T-helper 2 cell treated with Interferon-gamma antibody and Interleukin-4, amounts not matched to agents 100 ng/mL and 5 ng/mL, for 36 hours (primary cell): ENCODE measurements at regions not wholly inside any gene's neighbourhood (a gene's known extent, or its start where the extent isn't known, plus 50 kb on each side); places are given as distances from the start of the nearest gene placed in this dataset.
"Not testable (repeated sequence)": the region's sequence is repeated elsewhere in the genome, so short reads cannot be mapped to it uniquely, and the experiment has no call there.

Experiments
- intact Hi-C: fragments of 100-400 bp; cut with micrococcal nuclease; formaldehyde crosslinking; loops from one replicate; pipeline ENCODE4 v1.15.1; 2023

- intact Hi-C loops, result no loop called here
Measured at GRCh38 chr16:65819136-65819898, 547.2 kb upstream of the CDH5 start.

GRCh38 chr16:65817799-65818198 lies 548.7 kb upstream of the CDH5 start:
- intact Hi-C loops, result no loop called here

- intact Hi-C loops, result no loop called here
Measured at GRCh38 chr16:65817066-65817465, 549.4 kb upstream of the CDH5 start.

- intact Hi-C loops, result no loop called here
Measured at GRCh38 chr16:65816556-65816955, 549.9 kb upstream of the CDH5 start.

GRCh38 chr16:65815707-65816106 lies 550.8 kb upstream of the CDH5 start:
- intact Hi-C loops, result no loop called here

GRCh38 chr16:65813879-65814278 lies 552.6 kb upstream of the CDH5 start:
- intact Hi-C loops, result not testable (repeated sequence)

- intact Hi-C loops, result no loop called here
Measured at GRCh38 chr16:65809627-65810026, 556.9 kb upstream of the CDH5 start.

DNA sequence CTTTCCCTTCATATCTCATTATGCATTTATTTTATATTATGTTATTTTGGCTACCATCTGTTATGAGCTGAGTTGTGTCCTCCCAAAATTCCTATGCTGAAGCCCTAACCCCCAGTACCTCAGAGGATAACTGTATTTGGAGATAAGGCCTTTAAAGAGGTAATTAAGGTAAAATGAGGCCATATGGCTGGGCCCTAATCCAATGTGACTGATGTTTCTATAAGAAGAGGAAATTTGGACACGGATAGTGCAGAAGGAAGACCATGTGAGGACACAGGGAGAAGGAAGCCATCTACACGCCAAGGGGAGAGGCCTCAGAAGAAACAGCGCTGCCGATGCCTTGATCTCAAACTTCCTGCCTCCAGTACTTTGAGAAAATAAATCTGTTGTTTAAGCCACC lies 557.7 kb upstream of the CDH5 start:
- intact Hi-C loops, result no loop called here

- intact Hi-C loops, result no loop called here
Measured at GRCh38 chr16:65807858-65808257, 558.6 kb upstream of the CDH5 start.

GRCh38 chr16:65805704-65806103 lies 560.8 kb upstream of the CDH5 start:
- intact Hi-C loops, result not testable (repeated sequence)

GRCh38 chr16:65796481-65796880 lies 570.0 kb upstream of the CDH5 start:
- intact Hi-C loops, result no loop called here

GRCh38 chr16:65794973-65795372 lies 571.5 kb upstream of the CDH5 start:
- intact Hi-C loops, result no loop called here

DNA sequence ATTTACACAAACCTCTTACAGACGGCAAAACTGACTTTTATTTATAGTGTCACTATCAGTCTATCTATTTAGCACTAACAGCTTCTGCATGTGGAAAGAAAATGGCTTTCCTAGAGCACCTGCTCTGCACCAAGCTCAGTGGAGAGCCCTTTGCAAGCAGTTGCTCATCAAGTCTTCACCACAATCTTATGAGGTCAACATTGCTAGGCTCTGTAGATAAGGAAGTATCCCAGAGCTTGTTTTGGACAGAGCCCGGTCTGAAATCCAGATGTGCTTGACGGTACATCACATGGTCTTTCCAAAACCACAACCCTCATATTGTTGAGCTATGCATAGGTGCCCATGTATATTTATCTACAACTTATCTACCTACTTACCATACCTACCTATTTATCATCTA lies 572.7 kb upstream of the CDH5 start:
- intact Hi-C loops, result no loop called here

DNA sequence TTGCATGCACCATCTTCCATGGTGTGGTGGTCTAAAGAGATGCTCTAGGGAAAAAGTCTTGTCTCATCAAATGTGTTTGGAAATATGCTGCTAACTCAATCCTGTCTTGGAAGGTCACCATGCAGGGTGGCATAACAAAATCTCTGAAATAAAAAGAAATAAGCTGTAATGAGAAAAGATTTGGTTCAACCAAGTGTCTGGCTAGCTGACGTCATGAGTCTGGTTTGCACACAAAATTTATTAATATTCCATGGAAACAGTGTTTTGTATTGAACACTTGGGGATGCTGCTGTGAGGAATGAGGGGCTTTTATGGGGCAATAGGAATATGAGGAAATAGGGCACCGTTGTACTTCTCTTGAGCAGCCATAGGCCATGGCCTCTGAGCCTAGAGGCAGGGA lies 575.7 kb upstream of the CDH5 start:
- intact Hi-C loops, result no loop called here

DNA sequence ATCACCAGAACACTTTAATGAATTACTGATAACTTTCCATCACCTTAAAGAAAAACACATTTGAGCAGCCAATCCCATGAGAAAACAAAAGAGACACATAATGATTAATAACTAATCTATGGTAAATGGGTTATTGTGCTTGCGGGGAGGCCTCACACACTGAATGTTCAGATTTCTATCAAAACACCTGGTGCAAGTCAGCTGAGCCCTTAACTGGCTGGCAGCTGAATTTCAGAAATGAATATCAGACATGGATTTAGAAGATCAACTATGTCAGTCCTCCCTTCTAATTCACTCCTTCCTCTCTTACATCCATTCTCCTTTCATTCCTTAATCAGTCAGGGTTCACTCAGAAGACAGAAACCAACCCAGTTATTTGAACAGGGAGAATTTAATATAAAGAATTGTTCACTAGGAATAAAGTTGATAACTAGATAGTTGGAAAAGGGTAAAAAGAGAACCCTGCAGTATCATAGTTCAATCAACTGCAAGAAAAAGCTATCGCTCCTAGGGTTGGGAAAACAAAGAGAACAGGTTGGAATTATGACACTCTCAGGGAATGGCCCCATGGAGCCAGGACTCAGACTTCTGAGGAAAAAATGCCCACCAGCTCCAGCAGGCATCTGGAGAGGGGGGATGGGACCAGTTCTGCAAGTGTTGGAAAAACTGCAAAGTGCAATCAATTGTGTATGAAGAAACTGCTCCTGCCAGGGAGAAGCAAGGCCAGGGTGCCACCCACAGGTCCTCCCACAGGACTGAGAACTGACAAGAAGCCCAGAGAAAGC lies 577.1 kb upstream of the CDH5 start:
- intact Hi-C loops, result no loop called here

DNA sequence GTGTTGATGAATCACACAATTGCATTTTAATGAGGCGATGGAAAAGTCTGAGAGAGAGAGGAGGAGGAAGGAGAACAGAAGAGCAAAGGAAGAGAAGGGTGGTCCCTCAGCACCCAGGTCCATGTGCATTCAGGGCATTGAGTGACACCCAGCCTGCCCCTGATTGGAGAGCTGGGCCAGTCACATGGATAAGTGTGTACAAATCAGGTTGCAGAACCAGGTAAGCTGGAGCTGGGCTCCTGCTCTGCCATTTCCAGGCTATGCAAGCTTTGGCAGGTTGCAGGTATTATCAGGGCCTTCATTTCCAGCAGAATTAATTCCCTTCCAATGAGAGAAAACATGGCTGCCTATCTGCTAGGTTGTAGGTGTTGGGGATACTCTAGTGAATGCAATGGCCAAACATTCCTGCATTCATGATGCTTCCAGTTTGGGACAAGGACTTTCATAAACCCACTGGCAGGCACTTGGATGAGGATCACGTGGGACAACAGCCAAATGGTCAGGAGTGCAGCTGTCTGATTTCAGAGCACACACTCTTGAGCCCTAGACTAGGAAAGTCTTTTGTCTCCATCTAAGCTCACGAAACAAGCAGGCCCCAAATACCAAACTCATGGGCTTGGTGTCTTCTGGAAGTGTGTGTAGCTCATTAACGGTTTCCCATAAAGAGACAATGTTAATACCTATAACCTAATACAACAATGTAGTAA lies 577.9 kb upstream of the CDH5 start:
- intact Hi-C loops, result no loop called here

- intact Hi-C loops, result no loop called here
Measured at GRCh38 chr16:65787921-65788320, 578.6 kb upstream of the CDH5 start.

DNA sequence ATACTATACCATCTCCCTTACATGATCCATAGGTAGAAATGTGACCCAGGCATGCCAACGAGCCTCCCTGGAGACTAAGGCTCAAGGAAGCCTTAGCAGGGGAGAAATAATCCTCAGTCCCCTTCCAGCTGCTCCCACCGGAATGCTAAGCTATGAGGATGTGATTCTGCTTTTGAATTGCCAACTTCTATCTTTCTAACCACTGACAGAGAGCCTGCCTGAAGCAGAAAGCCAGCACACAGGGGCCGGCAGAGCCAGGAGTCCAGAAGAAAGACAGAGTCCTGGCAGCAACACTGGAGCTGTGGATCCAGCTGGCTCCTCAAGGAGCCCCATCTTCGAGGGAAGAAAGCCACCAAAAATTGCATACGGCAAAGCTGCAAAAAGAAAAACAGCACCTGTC lies 579.6 kb upstream of the CDH5 start:
- intact Hi-C loops, result no loop called here

GRCh38 chr16:65783709-65784474 lies 582.6 kb upstream of the CDH5 start:
- intact Hi-C loops, result no loop called here

- intact Hi-C loops, result no loop called here
Measured at GRCh38 chr16:65782611-65783600, 583.6 kb upstream of the CDH5 start.
